GM06990 (cell line): ENCODE measurements at regions not wholly inside any gene's neighbourhood (a gene's known extent, or its start where the extent isn't known, plus 50 kb on each side); places are given as distances from the start of the nearest gene placed in this dataset.

Experiments
- DNase-seq: peaks from one replicate; pipeline ENCODE4 v3.0.0-alpha.2; 2011; ENCODE audit not compliant: insufficient read length; ENCODE audit errors: extremely low read depth
- H3K27me3 ChIP-seq: replicated peaks from 2 replicates; pipeline ENCODE4 v1.6.0; 2011; ENCODE audit warnings: low read length; ENCODE audit not compliant: control insufficient read depth, insufficient read depth
- H3K36me3 ChIP-seq: 2 replicates; pipeline ENCODE4 v1.5.1; 2011; ENCODE audit warnings: low read length; ENCODE audit not compliant: control insufficient read depth, insufficient read depth
- H3K4me3 ChIP-seq: replicated peaks from 2 replicates; pipeline ENCODE4 v1.5.1; 2011; ENCODE audit warnings: low read depth, mild to moderate bottlenecking, control low read depth, low read length
- CTCF ChIP-seq: IDR thresholded peaks from 2 replicates; pipeline ENCODE4 v1.5.1; 2011; ENCODE audit warnings: low read length, control low read depth, mild to moderate bottlenecking, inconsistent platforms; ENCODE audit not compliant: insufficient read depth, poor library complexity, severe bottlenecking

- no peak for DNase-seq
- H3K36me3 ChIP-seq = no peaks in the 10 kb centered on the region
- TF ChIP-seq CTCF = no peak
- no peak overlapping the region for H3K4me3 ChIP-seq
- no peaks in the 10 kb centered on the region for H3K27me3 ChIP-seq
Measured at GRCh38 chr5:173501922-173502321, 114.5 kb downstream of the BOD1 start.

- TF ChIP-seq CTCF = no peak
- no peaks in the 10 kb centered on the region for H3K27me3 ChIP-seq
- no peaks in the 10 kb centered on the region for H3K36me3 ChIP-seq
- no peak for DNase-seq
- H3K4me3 ChIP-seq = no peak overlapping the region
Measured at GRCh38 chr5:173501271-173501670, 115.2 kb downstream of the BOD1 start.

GRCh38 chr5:173500213-173500560 lies 116.3 kb downstream of the BOD1 start:
- H3K4me3 ChIP-seq = no peak overlapping the region
- H3K27me3 ChIP-seq = no peaks in the 10 kb centered on the region
- no peaks in the 10 kb centered on the region for H3K36me3 ChIP-seq
- no peak for DNase-seq
- no peak for TF ChIP-seq CTCF

- Histone ChIP-seq H3K4me3 (no peak overlapping the region), H3K36me3 (no peaks in the 10 kb centered on the region), H3K27me3 (no peaks in the 10 kb centered on the region)
- no peak for TF ChIP-seq CTCF
- no peak for DNase-seq
Measured at GRCh38 chr5:173499471-173500212, 116.8 kb downstream of the BOD1 start.

GRCh38 chr5:173498739-173499470 lies 117.5 kb downstream of the BOD1 start:
- H3K4me3 ChIP-seq = no peak overlapping the region
- DNase-seq = no peak

More at GRCh38 chr5:173498739-173499470, 117.5 kb downstream of the BOD1 start:
- no peaks in the 10 kb centered on the region for H3K27me3 ChIP-seq
- H3K36me3 ChIP-seq = no peaks in the 10 kb centered on the region
- TF ChIP-seq CTCF = no peak
